Stimulated activated naive B cell treated with anti-CD40 and anti-IgM and Interleukin-4, amounts not matched to agents 10 μg/mL and 1 μg/mL and 100 μg/mL, for 72 hours (primary cell): ENCODE measurements at regions not wholly inside any gene's neighbourhood (a gene's known extent, or its start where the extent isn't known, plus 50 kb on each side); places are given as distances from the start of the nearest gene placed in this dataset.

Experiments used
- ATAC-seq, 2 donors: fragments of 150-1000 bp; cut with Tn5 transposase; replicated peaks; 2 replicates each; pipeline ENCODE4 v1.10.0; 2021; ENCODE audit warnings: moderate library complexity in 1 of 2
- DNase-seq: peaks from one replicate; pipeline ENCODE4 v3.0.0; 2021
- H3K27ac Mint-ChIP-seq: one replicate; pipeline ENCODE4 v1.8.0; 2022; ENCODE audit warnings: mild to moderate bottlenecking, mixed read lengths
- H3K27me3 Mint-ChIP-seq, 2 donors: one replicate each; pipeline ENCODE4 v1.8.0; 2022; ENCODE audit warnings: mixed read lengths in 2 of 2
- H3K36me3 Mint-ChIP-seq, 2 donors: one replicate each; pipeline ENCODE4 v1.8.0; 2022; ENCODE audit warnings: mixed read lengths in 2 of 2, mild to moderate bottlenecking in 1 of 2
- H3K4me1 Mint-ChIP-seq, 2 donors: one replicate each; pipeline ENCODE4 v1.8.0; 2022; ENCODE audit warnings: mixed read lengths in 2 of 2, mild to moderate bottlenecking in 1 of 2
- H3K4me3 Mint-ChIP-seq, 2 donors: one replicate each; pipeline ENCODE4 v1.8.0; 2022; ENCODE audit warnings: mild to moderate bottlenecking in 2 of 2, mixed read lengths in 2 of 2, moderate library complexity in 1 of 2
- H3K9me3 Mint-ChIP-seq, 2 donors: one replicate each; pipeline ENCODE4 v1.8.0; 2022; ENCODE audit warnings: mixed read lengths in 2 of 2, mild to moderate bottlenecking in 1 of 2

GRCh38 chr6:165755583-165755982 lies 92.5 kb upstream of the PDE10A start:
- H3K4me1 Mint-ChIP-seq: no peaks in the 10 kb centered on the region
- H3K36me3 Mint-ChIP-seq: no peaks in the 10 kb centered on the region
- no peak for ATAC-seq
- no peaks in the 10 kb centered on the region for H3K27me3 Mint-ChIP-seq
- no peak overlapping the region for H3K27ac Mint-ChIP-seq
- no peak for DNase-seq
- H3K9me3 Mint-ChIP-seq: peaks cover 3 to 6% of the 10 kb centered on the region in 2 donors
- H3K4me3 Mint-ChIP-seq: no peak overlapping the region

GRCh38 chr6:165753506-165753905 lies 90.5 kb upstream of the PDE10A start:
- no peaks in the 10 kb centered on the region for H3K4me1 Mint-ChIP-seq
- DNase-seq (no peak), ATAC-seq (no peak)
- H3K27ac Mint-ChIP-seq: no peak overlapping the region
- H3K27me3 Mint-ChIP-seq: no peaks in the 10 kb centered on the region
- no peak overlapping the region for H3K4me3 Mint-ChIP-seq
- no peaks in the 10 kb centered on the region for H3K36me3 Mint-ChIP-seq
- peaks cover 8 to 10% of the 10 kb centered on the region in 2 donors for H3K9me3 Mint-ChIP-seq

- no peaks in the 10 kb centered on the region for H3K27me3 Mint-ChIP-seq
- no peak for ATAC-seq
- DNase-seq: no peak
- no peak overlapping the region for H3K27ac Mint-ChIP-seq
- no peaks in the 10 kb centered on the region for H3K36me3 Mint-ChIP-seq
- no peaks in the 10 kb centered on the region for H3K4me1 Mint-ChIP-seq
- no peak overlapping the region for H3K4me3 Mint-ChIP-seq
- H3K9me3 Mint-ChIP-seq: peaks cover 5 to 6% of the 10 kb centered on the region in 2 donors
Observed at GRCh38 chr6:165752451-165752850, 89.4 kb upstream of the PDE10A start.

GRCh38 chr6:165751486-165751885 lies 88.4 kb upstream of the PDE10A start:
- Mint-ChIP-seq H3K27me3 (no peaks in the 10 kb centered on the region), H3K9me3 (peaks cover 5 to 6% of the 10 kb centered on the region in 2 donors), H3K27ac (no peak overlapping the region), H3K36me3 (no peaks in the 10 kb centered on the region), H3K4me3 (no peak overlapping the region), H3K4me1 (no peaks in the 10 kb centered on the region)
- no peak for ATAC-seq
- DNase-seq: no peak

- ATAC-seq (no peak), DNase-seq (no peak)
- H3K4me1 Mint-ChIP-seq: peaks cover 0 to 2% of the 10 kb centered on the region in 2 donors
- H3K36me3 Mint-ChIP-seq: no peaks in the 10 kb centered on the region
- H3K27me3 Mint-ChIP-seq: no peaks in the 10 kb centered on the region
- H3K27ac Mint-ChIP-seq: no peak overlapping the region
- H3K4me3 Mint-ChIP-seq: no peak overlapping the region
- H3K9me3 Mint-ChIP-seq: peaks cover 5 to 6% of the 10 kb centered on the region in 2 donors
Observed at GRCh38 chr6:165749163-165749562, 86.1 kb upstream of the PDE10A start.

- Mint-ChIP-seq H3K9me3 (peaks cover 5 to 6% of the 10 kb centered on the region in 2 donors), H3K27me3 (peaks cover 0 to 4% of the 10 kb centered on the region in 2 donors), H3K4me1 (peaks cover 0 to 2% of the 10 kb centered on the region in 2 donors), H3K27ac (no peak overlapping the region), H3K36me3 (no peaks in the 10 kb centered on the region), H3K4me3 (no peak overlapping the region)
- DNase-seq (no peak), ATAC-seq (no peak)
Observed at GRCh38 chr6:165748390-165748789, 85.3 kb upstream of the PDE10A start.

- peaks cover under 1 to 8% of the 10 kb centered on the region in 2 donors for H3K27me3 Mint-ChIP-seq
- ATAC-seq (no peak), DNase-seq (no peak)
- H3K9me3 Mint-ChIP-seq: peaks cover 5 to 6% of the 10 kb centered on the region in 2 donors
- no peak overlapping the region for H3K4me3 Mint-ChIP-seq
- H3K36me3 Mint-ChIP-seq: no peaks in the 10 kb centered on the region
- peaks cover 0 to 2% of the 10 kb centered on the region in 2 donors for H3K4me1 Mint-ChIP-seq
- no peak overlapping the region for H3K27ac Mint-ChIP-seq
Observed at GRCh38 chr6:165747963-165748362, 84.9 kb upstream of the PDE10A start.

GRCh38 chr6:165746331-165746730 lies 83.3 kb upstream of the PDE10A start:
- no peak for DNase-seq
- H3K27ac Mint-ChIP-seq: no peak overlapping the region
- no peak for ATAC-seq
- H3K9me3 Mint-ChIP-seq: peaks cover 6% of the 10 kb centered on the region in 2 donors
- H3K4me1 Mint-ChIP-seq: peaks cover 0 to 2% of the 10 kb centered on the region in 2 donors
- H3K27me3 Mint-ChIP-seq: peaks cover 5 to 8% of the 10 kb centered on the region in 2 donors
- H3K36me3 Mint-ChIP-seq: no peaks in the 10 kb centered on the region
- no peak overlapping the region for H3K4me3 Mint-ChIP-seq

- H3K27me3 Mint-ChIP-seq: peaks cover 8% of the 10 kb centered on the region in 2 donors
- ATAC-seq: peak in 1 of 2 donors; percentile 33
Observed at GRCh38 chr6:165745492-165745891, 82.5 kb upstream of the PDE10A start.

GRCh38 chr6:165744555-165745228 lies 81.7 kb upstream of the PDE10A start:
- H3K36me3 Mint-ChIP-seq: no peaks in the 10 kb centered on the region
- ATAC-seq (peak in 1 of 2 donors; percentile 48), DNase-seq (no peak)
- peaks cover 0 to 2% of the 10 kb centered on the region in 2 donors for H3K4me1 Mint-ChIP-seq
- no peak overlapping the region for H3K27ac Mint-ChIP-seq
- no peak overlapping the region for H3K4me3 Mint-ChIP-seq
- peaks cover 6 to 8% of the 10 kb centered on the region in 2 donors for H3K9me3 Mint-ChIP-seq
- H3K27me3 Mint-ChIP-seq: peaks cover 8 to 10% of the 10 kb centered on the region in 2 donors

More at GRCh38 chr6:165745492-165745891, 82.5 kb upstream of the PDE10A start:
- peaks cover 6 to 8% of the 10 kb centered on the region in 2 donors for H3K9me3 Mint-ChIP-seq
- H3K36me3 Mint-ChIP-seq: no peaks in the 10 kb centered on the region
- no peak overlapping the region for H3K27ac Mint-ChIP-seq
- DNase-seq: no peak
- H3K4me3 Mint-ChIP-seq: no peak overlapping the region
- H3K4me1 Mint-ChIP-seq: peaks cover 0 to 2% of the 10 kb centered on the region in 2 donors

- no peak overlapping the region for H3K4me3 Mint-ChIP-seq
- peaks cover 0 to 2% of the 10 kb centered on the region in 2 donors for H3K4me1 Mint-ChIP-seq
- no peaks in the 10 kb centered on the region for H3K36me3 Mint-ChIP-seq
- ATAC-seq (no peak), DNase-seq (no peak)
- peak overlapping the region; percentile 37 for H3K27ac Mint-ChIP-seq
- peaks cover 0 to 3% of the 10 kb centered on the region in 2 donors for H3K9me3 Mint-ChIP-seq
- H3K27me3 Mint-ChIP-seq: peaks cover 8 to 10% of the 10 kb centered on the region in 2 donors
Observed at GRCh38 chr6:165743366-165743898, 80.4 kb upstream of the PDE10A start.

GRCh38 chr6:165742047-165742446 lies 79.0 kb upstream of the PDE10A start:
- Mint-ChIP-seq H3K4me1 (peaks cover 0 to 2% of the 10 kb centered on the region in 2 donors), H3K4me3 (no peak overlapping the region), H3K27me3 (peaks cover 8 to 10% of the 10 kb centered on the region in 2 donors), H3K9me3 (peaks cover under 1 to 6% of the 10 kb centered on the region in 2 donors), H3K27ac (no peak overlapping the region), H3K36me3 (no peaks in the 10 kb centered on the region)
- DNase-seq (no peak), ATAC-seq (no peak)

GRCh38 chr6:165737396-165737795 lies 74.4 kb upstream of the PDE10A start:
- Mint-ChIP-seq H3K36me3 (no peaks in the 10 kb centered on the region), H3K4me1 (no peaks in the 10 kb centered on the region), H3K4me3 (no peak overlapping the region), H3K27ac (no peak overlapping the region), H3K9me3 (peaks cover 7 to 14% of the 10 kb centered on the region in 2 donors), H3K27me3 (peaks cover 0 to 5% of the 10 kb centered on the region in 2 donors)
- no peak for DNase-seq
- no peak for ATAC-seq

GRCh38 chr6:165735065-165735464 lies 72.0 kb upstream of the PDE10A start:
- Mint-ChIP-seq H3K9me3 (peaks cover 5 to 14% of the 10 kb centered on the region in 2 donors), H3K27ac (no peak overlapping the region), H3K4me3 (no peak overlapping the region), H3K27me3 (no peaks in the 10 kb centered on the region), H3K36me3 (no peaks in the 10 kb centered on the region), H3K4me1 (no peaks in the 10 kb centered on the region)
- DNase-seq (no peak), ATAC-seq (no peak)

- Mint-ChIP-seq H3K9me3 (peaks cover 5 to 14% of the 10 kb centered on the region in 2 donors), H3K27ac (no peak overlapping the region)
- ATAC-seq: no peak
Observed at GRCh38 chr6:165733489-165733791, 70.4 kb upstream of the PDE10A start.

More at GRCh38 chr6:165733489-165733791, 70.4 kb upstream of the PDE10A start:
- no peaks in the 10 kb centered on the region for H3K4me1 Mint-ChIP-seq
- H3K4me3 Mint-ChIP-seq: no peak overlapping the region
- no peak for DNase-seq
- no peaks in the 10 kb centered on the region for H3K36me3 Mint-ChIP-seq
- H3K27me3 Mint-ChIP-seq: no peaks in the 10 kb centered on the region
